DND-41 (cell line): ENCODE measurements at regions not wholly inside any gene's neighbourhood (a gene's known extent, or its start where the extent isn't known, plus 50 kb on each side); places are given as distances from the start of the nearest gene placed in this dataset.
A peak's percentile ranks its signal among the peaks of the same experiment; 100 is the strongest.

Source experiments
- ATAC-seq: fragments of 200-7000 bp; cut with Tn5 transposase; 3 replicates; pipeline ENCODE4 v1.9.1; 2021; ENCODE audit warnings: low read depth; ENCODE audit not compliant: insufficient read depth
- DNase-seq: peaks from one replicate; pipeline ENCODE4 v3.0.0-alpha.2; 2020
- H2AFZ ChIP-seq: 2 replicates; pipeline ENCODE4 v1.6.0; 2012; ENCODE audit warnings: low read depth, low read length
- H3K27ac ChIP-seq: 2 replicates; pipeline ENCODE4 v1.5.1; 2012; ENCODE audit warnings: low read length, inconsistent platforms
- H3K27me3 ChIP-seq: fragments of 200-600 bp; sonication (generic); 2 replicates; pipeline ENCODE4 v1.6.0; 2012; ENCODE audit warnings: low read length, mild to moderate bottlenecking, inconsistent platforms; ENCODE audit not compliant: insufficient read depth, poor library complexity
- H3K36me3 ChIP-seq: 2 replicates; pipeline ENCODE4 v1.5.1; 2012; ENCODE audit warnings: low read length, inconsistent platforms; ENCODE audit not compliant: insufficient read depth
- H3K4me1 ChIP-seq: 2 replicates; pipeline ENCODE4 v1.5.1; 2012; ENCODE audit warnings: mild to moderate bottlenecking, low read length; ENCODE audit not compliant: insufficient read depth
- H3K4me2 ChIP-seq: 2 replicates; pipeline ENCODE4 v1.6.0; 2012; ENCODE audit warnings: mild to moderate bottlenecking, moderate library complexity, low read length, inconsistent platforms; ENCODE audit not compliant: insufficient read depth
- H3K4me3 ChIP-seq, 2 experiments: fragments of 200-600 bp in 1 of 2; shearing (Covaris generic) in 1 of 2; 2 replicates each; pipeline ENCODE4 v1.5.1; 2012 to 2016; ENCODE audit warnings: inconsistent platforms in 2 of 2, low read length in 2 of 2, mild to moderate bottlenecking in 2 of 2, low read depth in 1 of 2, moderate library complexity in 1 of 2
- H3K79me2 ChIP-seq: 2 replicates; pipeline ENCODE4 v1.6.0; 2012; ENCODE audit warnings: low read length, inconsistent platforms; ENCODE audit not compliant: insufficient read depth
- H3K9ac ChIP-seq: 2 replicates; pipeline ENCODE4 v1.6.0; 2012; ENCODE audit warnings: low read depth, mild to moderate bottlenecking, inconsistent platforms, low read length, moderate library complexity
- H3K9me3 ChIP-seq: 2 replicates; pipeline ENCODE4 v1.5.1; 2012; ENCODE audit warnings: low read length, moderate library complexity, mild to moderate bottlenecking, inconsistent platforms; ENCODE audit not compliant: insufficient read depth, severe bottlenecking
- H4K20me1 ChIP-seq: 2 replicates; pipeline ENCODE4 v1.6.0; 2012; ENCODE audit warnings: low read length; ENCODE audit not compliant: insufficient read depth
- CTCF ChIP-seq: IDR thresholded peaks from 2 replicates; pipeline ENCODE4 v1.5.1; 2012; ENCODE audit warnings: borderline replicate concordance, low read length, moderate library complexity, mild to moderate bottlenecking; ENCODE audit not compliant: poor library complexity, severe bottlenecking; ENCODE audit errors: extremely low read depth
- EZH2 ChIP-seq: IDR thresholded peaks from 3 replicates; pipeline ENCODE4 v1.6.1; 2012; ENCODE audit warnings: borderline replicate concordance, low read depth, mild to moderate bottlenecking, moderate library complexity, low read length, inconsistent platforms; ENCODE audit not compliant: severe bottlenecking

- Histone ChIP-seq H3K9me3 (no peaks in the 10 kb centered on the region), H3K27me3 (no peaks in the 10 kb centered on the region), H3K4me2 (no peak overlapping the region), H3K36me3 (no peaks in the 10 kb centered on the region), H4K20me1 (no peaks in the 10 kb centered on the region), H3K9ac (no peak overlapping the region), H3K79me2 (no peaks in the 10 kb centered on the region), H3K4me1 (no peaks in the 10 kb centered on the region), H2AFZ (no peak overlapping the region), H3K4me3 (no peak overlapping the region), H3K27ac (no peak overlapping the region)
- ATAC-seq, result 0 out of 3 replicates have a peak, but pooled peaks have one; percentile 9
- DNase-seq, result no peak
- TF ChIP-seq EZH2, result no peak
- no peak for TF ChIP-seq CTCF
Measured at GRCh38 chr1:93013145-93014065, 52.1 kb upstream of the DIPK1A start.

DNA sequence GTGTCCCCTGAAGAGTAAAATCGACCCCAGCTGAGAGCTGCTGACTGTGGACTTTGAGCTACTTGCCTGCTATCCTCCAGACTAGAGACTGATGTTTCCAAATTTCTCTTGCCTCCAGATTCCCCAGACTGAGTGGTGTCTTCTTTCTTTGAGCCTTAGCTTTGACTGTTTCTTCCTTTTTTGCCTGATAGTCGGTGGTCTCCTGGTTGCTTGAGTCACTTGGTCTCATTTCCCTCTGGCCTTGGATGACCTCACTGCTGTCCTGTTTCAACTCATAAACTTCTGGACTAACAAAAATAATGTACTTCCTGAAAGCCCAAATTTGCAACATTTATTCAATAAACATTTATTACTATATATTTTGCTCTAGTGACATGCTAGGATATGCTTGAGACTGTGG is 52.9 kb upstream of the DIPK1A start:
- Histone ChIP-seq H3K27ac (no peak overlapping the region), H3K4me3 (no peak overlapping the region), H3K9ac (no peak overlapping the region), H4K20me1 (no peaks in the 10 kb centered on the region), H3K79me2 (no peaks in the 10 kb centered on the region), H3K4me1 (no peaks in the 10 kb centered on the region), H3K9me3 (no peaks in the 10 kb centered on the region), H3K27me3 (no peaks in the 10 kb centered on the region), H3K4me2 (no peak overlapping the region), H2AFZ (no peak overlapping the region; the same call in 1 of the 2 replicates), H3K36me3 (no peaks in the 10 kb centered on the region)
- DNase-seq (no peak), ATAC-seq (no peak)
- no peak for TF ChIP-seq CTCF
- no peak for TF ChIP-seq EZH2

- Histone ChIP-seq H3K9ac (no peak overlapping the region), H3K36me3 (no peaks in the 10 kb centered on the region), H3K27me3 (no peaks in the 10 kb centered on the region), H3K9me3 (no peaks in the 10 kb centered on the region), H3K4me1 (no peaks in the 10 kb centered on the region), H3K4me2 (no peak overlapping the region), H2AFZ (no peak overlapping the region), H3K4me3 (no peak overlapping the region), H4K20me1 (no peaks in the 10 kb centered on the region), H3K27ac (no peak overlapping the region), H3K79me2 (no peaks in the 10 kb centered on the region)
- TF ChIP-seq EZH2 (no peak), CTCF (no peak)
- ATAC-seq (no peak), DNase-seq (no peak)
Measured at GRCh38 chr1:93015590-93015989, 54.3 kb upstream of the DIPK1A start.
